ENCODE measurements at regions not wholly inside any gene's neighbourhood (a gene's known extent, or its start where the extent isn't known, plus 50 kb on each side); places are given as distances from the start of the nearest gene placed in this dataset.

GRCh38 chr3:26381411-26381810 lies 241.2 kb upstream of the LRRC3B start:
- H3K4me1 ChIP-seq: no peaks in the 10 kb centered on the region
- H3K4me3 ChIP-seq: no peak overlapping the region
- no peaks in the 10 kb centered on the region for H3K36me3 ChIP-seq
- TF ChIP-seq, protein P1, sequence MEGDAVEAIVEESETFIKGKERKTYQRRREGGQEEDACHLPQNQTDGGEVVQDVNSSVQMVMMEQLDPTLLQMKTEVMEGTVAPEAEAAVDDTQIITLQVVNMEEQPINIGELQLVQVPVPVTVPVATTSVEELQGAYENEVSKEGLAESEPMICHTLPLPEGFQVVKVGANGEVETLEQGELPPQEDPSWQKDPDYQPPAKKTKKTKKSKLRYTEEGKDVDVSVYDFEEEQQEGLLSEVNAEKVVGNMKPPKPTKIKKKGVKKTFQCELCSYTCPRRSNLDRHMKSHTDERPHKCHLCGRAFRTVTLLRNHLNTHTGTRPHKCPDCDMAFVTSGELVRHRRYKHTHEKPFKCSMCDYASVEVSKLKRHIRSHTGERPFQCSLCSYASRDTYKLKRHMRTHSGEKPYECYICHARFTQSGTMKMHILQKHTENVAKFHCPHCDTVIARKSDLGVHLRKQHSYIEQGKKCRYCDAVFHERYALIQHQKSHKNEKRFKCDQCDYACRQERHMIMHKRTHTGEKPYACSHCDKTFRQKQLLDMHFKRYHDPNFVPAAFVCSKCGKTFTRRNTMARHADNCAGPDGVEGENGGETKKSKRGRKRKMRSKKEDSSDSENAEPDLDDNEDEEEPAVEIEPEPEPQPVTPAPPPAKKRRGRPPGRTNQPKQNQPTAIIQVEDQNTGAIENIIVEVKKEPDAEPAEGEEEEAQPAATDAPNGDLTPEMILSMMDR (IDR thresholded peaks at IDR 0.05): no peak
- TF ChIP-seq POLR2A (IDR thresholded peaks at IDR 0.05): no peak
- no peaks in the 10 kb centered on the region for H3K9me3 ChIP-seq
- WGBS, 4 donors: 36 to 50% (median 45%) methylated on average over 1 of the region's 1 CpG
- intact Hi-C loops (cut with DNase I): no loop called here
- no peak overlapping the region for H3K27ac ChIP-seq
- H3K27me3 ChIP-seq: no peaks in the 10 kb centered on the region
- no peak for DNase-seq
- ATAC-seq: no peak

DNA sequence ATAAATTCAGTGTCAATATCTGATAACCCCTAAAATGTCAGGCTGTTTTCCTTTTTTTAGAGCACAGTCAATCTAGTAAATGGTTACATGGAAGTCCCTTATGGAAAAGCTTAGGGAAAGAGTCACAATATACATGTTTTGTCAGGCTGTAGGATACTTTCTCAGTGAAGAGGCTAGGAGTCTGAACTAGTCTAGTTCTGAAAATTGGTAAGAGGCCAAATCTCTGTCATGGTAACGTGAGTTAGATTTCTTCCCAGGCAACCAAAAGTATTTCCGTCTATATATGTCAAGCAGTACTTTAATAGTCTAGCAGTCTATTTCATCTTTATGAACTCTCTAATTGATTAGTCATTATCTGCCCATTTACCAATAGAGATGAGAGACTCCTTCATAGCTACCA lies 215.9 kb upstream of the LRRC3B start:
- H3K36me3 ChIP-seq: no peaks in the 10 kb centered on the region
- intact Hi-C loops (cut with DNase I): no loop called here
- no peaks in the 10 kb centered on the region for H3K27me3 ChIP-seq
- H3K27ac ChIP-seq: no peak overlapping the region
- no peak overlapping the region for H3K4me3 ChIP-seq
- H3K4me1 ChIP-seq: no peaks in the 10 kb centered on the region
- DNase-seq: no peak
- peaks cover 0 to 6% (median 0%) of the 10 kb centered on the region in 12 donors for H3K9me3 ChIP-seq
- 36 to 72% (median 68%) methylated on average over 2 of the region's 2 CpGs for WGBS, 4 donors
- ATAC-seq: no peak
- TF ChIP-seq POLR2A (IDR thresholded peaks at IDR 0.05): no peak
- TF ChIP-seq, protein P1 (IDR thresholded peaks at IDR 0.05): no peak

DNA sequence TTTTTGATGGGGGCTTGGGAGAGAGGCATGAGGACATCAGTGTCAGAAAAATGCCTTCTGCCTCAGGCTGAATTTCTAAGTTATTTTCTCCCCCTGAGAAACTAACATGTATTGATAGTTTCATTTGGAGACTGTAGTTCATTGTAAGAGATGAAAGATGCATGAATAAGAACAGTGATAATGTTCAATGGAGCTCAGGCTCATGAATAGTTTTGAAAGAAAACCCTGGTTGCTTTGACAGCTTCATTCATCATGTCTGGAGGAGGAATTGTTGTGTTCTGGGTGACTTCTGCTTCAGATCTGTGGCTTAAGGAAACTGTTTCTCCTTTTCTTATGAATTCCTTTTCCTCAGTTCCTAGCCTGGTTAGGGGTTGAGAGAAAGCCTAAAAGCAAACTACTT lies 204.0 kb upstream of the LRRC3B start:
- Histone ChIP-seq H3K36me3 (no peaks in the 10 kb centered on the region), H3K4me3 (no peak overlapping the region), H3K9me3 (peaks cover 0 to 3% (median 0%) of the 10 kb centered on the region in 12 donors), H3K27me3 (no peaks in the 10 kb centered on the region), H3K27ac (no peak overlapping the region), H3K4me1 (peaks cover 0 to 6% (median 0%) of the 10 kb centered on the region in 12 donors)
- intact Hi-C loops (cut with DNase I): loop anchor here in 1 of 10 donors (2.0 kb wide), 1 partner anchor 52 kb away; no protein-coding TSS in a partner anchor
- no peak for ATAC-seq
- TF ChIP-seq, protein P1 (IDR thresholded peaks at IDR 0.05): no peak
- TF ChIP-seq POLR2A (IDR thresholded peaks at IDR 0.05): no peak
- no peak for DNase-seq

- intact Hi-C loops (cut with DNase I): no loop called here
- no peak for TF ChIP-seq POLR2A (IDR thresholded peaks at IDR 0.05)
- TF ChIP-seq, protein P1 (IDR thresholded peaks at IDR 0.05): no peak
- Histone ChIP-seq H3K27ac (no peak overlapping the region), H3K27me3 (no peaks in the 10 kb centered on the region), H3K4me1 (peaks cover 0 to 11% (median 0%) of the 10 kb centered on the region in 12 donors), H3K36me3 (no peaks in the 10 kb centered on the region), H3K9me3 (no peaks in the 10 kb centered on the region), H3K4me3 (no peak overlapping the region)
- ATAC-seq: no peak
- DNase-seq: no peak
- 96 to 97% (median 97%) methylated on average over 2 of the region's 2 CpGs for WGBS, 4 donors
Measured at GRCh38 chr3:26422415-26422814, 200.2 kb upstream of the LRRC3B start.
